ENCODE measurements at regions not wholly inside any gene's neighbourhood (a gene's known extent, or its start where the extent isn't known, plus 50 kb on each side); places are given as distances from the start of the nearest gene placed in this dataset.
A peak's percentile ranks its signal among the peaks of the same experiment; 100 is the strongest.

DNA sequence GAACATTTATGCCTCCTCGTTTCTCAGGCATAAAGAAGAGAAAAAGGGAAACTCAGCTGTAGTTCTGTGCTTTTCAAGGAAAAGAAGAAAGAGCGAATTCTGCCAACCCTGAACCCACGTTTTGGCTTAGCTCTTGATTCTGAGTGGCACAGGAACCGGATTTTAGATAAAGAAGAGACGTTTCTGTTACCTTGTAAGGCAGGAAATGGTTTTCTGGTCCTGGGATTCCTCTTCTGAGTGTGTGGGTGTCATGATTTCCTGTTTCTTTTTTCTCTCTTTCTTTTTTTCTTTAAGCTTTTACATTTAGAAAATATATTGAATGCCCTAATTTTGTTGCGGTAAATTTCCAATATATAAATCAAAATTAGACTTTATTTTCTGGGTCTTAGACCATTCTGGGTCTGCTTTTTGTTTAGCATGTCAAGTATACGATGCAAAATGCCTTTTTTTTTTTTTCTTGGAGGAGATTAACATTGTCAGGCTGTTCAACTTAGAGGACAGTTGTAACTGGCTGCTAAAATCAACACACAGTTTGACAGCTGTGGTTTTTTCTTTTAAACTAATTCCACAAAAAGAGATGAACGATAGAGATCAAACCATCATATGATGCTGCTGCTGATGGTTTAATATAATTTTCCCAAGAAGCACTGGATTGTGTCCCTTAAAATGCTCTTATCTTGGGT lies 190.8 kb downstream of the GATA3 start:
- H3K27me3 Mint-ChIP-seq, result no peaks in the 10 kb centered on the region
- H3K27ac ChIP-seq (ENCODE audit: insufficient read depth, low read length, poor library complexity, severe bottlenecking), result peak overlapping the region; percentile 71

GRCh38 chr10:8245814-8246142 lies 191.3 kb downstream of the GATA3 start:
- Histone ChIP-seq H3K27me3 (ENCODE audit: control insufficient read depth, insufficient read depth, low read length) (no peaks in the 10 kb centered on the region), H3K4me3 (ENCODE audit: low read depth, low read length) (peak overlapping the region; percentile 70), H3K9me3 (ENCODE audit: control insufficient read depth in 2 of 2, low read length in 2 of 2) (peaks cover 0 to 5% of the 10 kb centered on the region in 2 experiments), H3K4me1 (ENCODE audit: control insufficient read depth, insufficient read depth, low read length, poor library complexity, severe bottlenecking) (peaks cover 41% of the 10 kb centered on the region), H3K36me3 (ENCODE audit: control insufficient read depth, insufficient read depth, low read length) (no peaks in the 10 kb centered on the region), H3K27ac (ENCODE audit: insufficient read depth, low read length, poor library complexity, severe bottlenecking) (peak overlapping the region; percentile 71)
- no peak for ATAC-seq (ENCODE audit: low read depth in 2 of 2)
- H3K9me3 Mint-ChIP-seq, result peaks cover 0 to 7% (median 2%) of the 10 kb centered on the region in 7 donors
- no peaks in the 10 kb centered on the region for H3K36me3 Mint-ChIP-seq
- H3K4me3 Mint-ChIP-seq, result peak overlapping the region in 3 of 4 donors; percentile 60 to 78 (median 74)
- peaks cover 19 to 54% (median 31%) of the 10 kb centered on the region in 4 donors for H3K4me1 Mint-ChIP-seq
- no peaks in the 10 kb centered on the region for H3K27me3 Mint-ChIP-seq
- H3K27ac Mint-ChIP-seq, result peak overlapping the region; percentile 80 to 93 (median 91)
- DNase-seq, result no peak

More for the DNA sequence above, 190.8 kb downstream of the GATA3 start:
- Mint-ChIP-seq H3K4me1 (peaks cover 19 to 54% (median 31%) of the 10 kb centered on the region in 4 donors), H3K27ac (peak overlapping the region; percentile 80 to 93 (median 91)), H3K4me3 (peak overlapping the region; percentile 60 to 86 (median 76)), H3K36me3 (no peaks in the 10 kb centered on the region), H3K9me3 (peaks cover 0 to 7% (median 2%) of the 10 kb centered on the region in 7 donors)
- peak; percentile 82 to 83 for ATAC-seq (ENCODE audit: low read depth in 2 of 2)
- Histone ChIP-seq H3K4me1 (ENCODE audit: control insufficient read depth, insufficient read depth, low read length, poor library complexity, severe bottlenecking) (peaks cover 41% of the 10 kb centered on the region), H3K4me3 (ENCODE audit: low read depth, low read length) (peak overlapping the region; percentile 70), H3K27me3 (ENCODE audit: control insufficient read depth, insufficient read depth, low read length) (no peaks in the 10 kb centered on the region), H3K36me3 (ENCODE audit: control insufficient read depth, insufficient read depth, low read length) (no peaks in the 10 kb centered on the region), H3K9me3 (ENCODE audit: control insufficient read depth in 2 of 2, low read length in 2 of 2) (peaks cover 0 to 5% of the 10 kb centered on the region in 2 experiments)
- DNase-seq, result peak in 2 of 3 donors; percentile 57 to 86

DNA sequence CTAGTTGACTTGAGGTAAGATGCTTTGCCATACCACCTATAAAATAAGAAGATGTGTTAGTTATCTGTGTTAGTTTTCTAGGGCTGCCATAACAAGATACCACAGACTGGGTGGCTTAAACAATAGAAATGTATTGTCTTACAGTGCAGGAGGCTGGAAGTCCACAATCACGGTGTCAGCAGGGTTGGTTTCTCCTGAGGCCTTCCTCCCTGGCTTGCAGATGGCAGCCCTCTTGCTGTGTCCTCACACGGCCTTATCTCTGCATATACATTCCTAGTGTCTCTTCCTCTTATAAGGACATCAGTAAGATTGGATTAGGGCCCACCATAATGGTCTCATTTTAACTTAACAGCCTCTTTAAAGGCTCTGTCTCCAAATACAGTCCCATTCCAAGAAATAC lies 192.1 kb downstream of the GATA3 start:
- peaks cover 16 to 51% (median 31%) of the 10 kb centered on the region in 4 donors for H3K4me1 Mint-ChIP-seq
- no peak overlapping the region for H3K4me3 ChIP-seq (ENCODE audit: low read depth, low read length)
- H3K4me1 ChIP-seq (ENCODE audit: control insufficient read depth, insufficient read depth, low read length, poor library complexity, severe bottlenecking), result peaks cover 41% of the 10 kb centered on the region
- no peaks in the 10 kb centered on the region for H3K36me3 ChIP-seq (ENCODE audit: control insufficient read depth, insufficient read depth, low read length)
- no peak overlapping the region for H3K4me3 Mint-ChIP-seq
- peak overlapping the region in 2 of 3 donors; percentile 54 to 56 for H3K27ac Mint-ChIP-seq
- ATAC-seq (ENCODE audit: low read depth in 2 of 2), result no peak
- H3K36me3 Mint-ChIP-seq, result no peaks in the 10 kb centered on the region
- H3K27me3 ChIP-seq (ENCODE audit: control insufficient read depth, insufficient read depth, low read length), result no peaks in the 10 kb centered on the region
- H3K27me3 Mint-ChIP-seq, result no peaks in the 10 kb centered on the region
- no peak overlapping the region for H3K27ac ChIP-seq (ENCODE audit: insufficient read depth, low read length, poor library complexity, severe bottlenecking)
- peaks cover 0 to 5% of the 10 kb centered on the region in 2 experiments for H3K9me3 ChIP-seq (ENCODE audit: control insufficient read depth in 2 of 2, low read length in 2 of 2)
- no peak for DNase-seq
- H3K9me3 Mint-ChIP-seq, result peaks cover 0 to 7% (median 2%) of the 10 kb centered on the region in 7 donors

- Histone ChIP-seq H3K4me1 (ENCODE audit: control insufficient read depth, insufficient read depth, low read length, poor library complexity, severe bottlenecking) (peaks cover 41% of the 10 kb centered on the region), H3K9me3 (ENCODE audit: control insufficient read depth in 2 of 2, low read length in 2 of 2) (peaks cover 0 to 5% of the 10 kb centered on the region in 2 experiments), H3K4me3 (ENCODE audit: low read depth, low read length) (no peak overlapping the region), H3K27ac (ENCODE audit: insufficient read depth, low read length, poor library complexity, severe bottlenecking) (no peak overlapping the region), H3K27me3 (ENCODE audit: control insufficient read depth, insufficient read depth, low read length) (no peaks in the 10 kb centered on the region), H3K36me3 (ENCODE audit: control insufficient read depth, insufficient read depth, low read length) (no peaks in the 10 kb centered on the region)
- no peaks in the 10 kb centered on the region for H3K27me3 Mint-ChIP-seq
- DNase-seq (no peak), ATAC-seq (ENCODE audit: low read depth in 2 of 2) (no peak)
- no peaks in the 10 kb centered on the region for H3K36me3 Mint-ChIP-seq
- H3K27ac Mint-ChIP-seq, result peak overlapping the region in 1 of 3 donors; percentile 56
- H3K4me1 Mint-ChIP-seq, result peaks cover 15 to 45% (median 29%) of the 10 kb centered on the region in 4 donors
- peaks cover 0 to 7% (median 2%) of the 10 kb centered on the region in 7 donors for H3K9me3 Mint-ChIP-seq
- peak overlapping the region in 1 of 4 donors; percentile 66 for H3K4me3 Mint-ChIP-seq
Observed at GRCh38 chr10:8247191-8247590, 192.7 kb downstream of the GATA3 start.

- Histone ChIP-seq H3K27ac (ENCODE audit: insufficient read depth, low read length, poor library complexity, severe bottlenecking) (no peak overlapping the region), H3K4me3 (ENCODE audit: low read depth, low read length) (no peak overlapping the region), H3K27me3 (ENCODE audit: control insufficient read depth, insufficient read depth, low read length) (no peaks in the 10 kb centered on the region), H3K9me3 (ENCODE audit: control insufficient read depth in 2 of 2, low read length in 2 of 2) (peaks cover 0 to 5% of the 10 kb centered on the region in 2 experiments), H3K4me1 (ENCODE audit: control insufficient read depth, insufficient read depth, low read length, poor library complexity, severe bottlenecking) (peaks cover 27% of the 10 kb centered on the region), H3K36me3 (ENCODE audit: control insufficient read depth, insufficient read depth, low read length) (no peaks in the 10 kb centered on the region)
- H3K4me3 Mint-ChIP-seq, result no peak overlapping the region
- H3K36me3 Mint-ChIP-seq, result no peaks in the 10 kb centered on the region
- H3K27ac Mint-ChIP-seq, result no peak overlapping the region
- H3K27me3 Mint-ChIP-seq, result no peaks in the 10 kb centered on the region
- DNase-seq, result no peak
- peaks cover 0 to 7% (median 2%) of the 10 kb centered on the region in 7 donors for H3K9me3 Mint-ChIP-seq
- H3K4me1 Mint-ChIP-seq, result peaks cover 13 to 33% (median 23%) of the 10 kb centered on the region in 4 donors
- ATAC-seq (ENCODE audit: low read depth in 2 of 2), result no peak
Observed at GRCh38 chr10:8248868-8249267, 194.4 kb downstream of the GATA3 start.

DNA sequence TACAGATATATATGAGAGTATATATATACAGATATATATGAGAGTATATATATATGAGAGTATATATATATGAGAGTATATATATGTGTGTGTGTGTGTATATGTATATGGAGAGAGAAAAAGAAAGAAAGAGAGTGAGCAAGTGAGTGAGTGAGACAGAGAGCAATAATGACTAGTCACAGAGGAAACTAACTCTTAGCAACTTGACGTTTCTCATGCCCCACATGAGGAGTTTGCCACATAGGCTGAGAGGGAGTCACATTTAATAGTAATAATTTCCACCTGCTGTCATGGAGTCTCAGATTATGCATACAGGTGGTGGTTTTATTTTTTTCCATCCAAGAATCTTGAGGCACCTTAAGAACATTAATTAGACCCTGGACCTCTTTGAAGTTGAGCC lies 199.9 kb downstream of the GATA3 start:
- H3K27ac ChIP-seq (ENCODE audit: insufficient read depth, low read length, poor library complexity, severe bottlenecking), result no peak overlapping the region
- no peaks in the 10 kb centered on the region for H3K36me3 ChIP-seq (ENCODE audit: control insufficient read depth, insufficient read depth, low read length)
- no peaks in the 10 kb centered on the region for H3K27me3 Mint-ChIP-seq
- peaks cover 4 to 15% (median 12%) of the 10 kb centered on the region in 4 donors for H3K4me1 Mint-ChIP-seq
- no peaks in the 10 kb centered on the region for H3K27me3 ChIP-seq (ENCODE audit: control insufficient read depth, insufficient read depth, low read length)
- H3K27ac Mint-ChIP-seq, result peak overlapping the region in 1 of 3 donors; percentile 33
- no peak for ATAC-seq (ENCODE audit: low read depth in 2 of 2)
- H3K9me3 Mint-ChIP-seq, result peaks cover 0 to 2% (median 2%) of the 10 kb centered on the region in 7 donors
- no peak overlapping the region for H3K4me3 Mint-ChIP-seq
- H3K4me1 ChIP-seq (ENCODE audit: control insufficient read depth, insufficient read depth, low read length, poor library complexity, severe bottlenecking), result no peaks in the 10 kb centered on the region
- no peaks in the 10 kb centered on the region for H3K36me3 Mint-ChIP-seq
- no peaks in the 10 kb centered on the region for H3K9me3 ChIP-seq (ENCODE audit: control insufficient read depth in 2 of 2, low read length in 2 of 2)
- peak in 1 of 3 donors; percentile 34 for DNase-seq
- no peak overlapping the region for H3K4me3 ChIP-seq (ENCODE audit: low read depth, low read length)

DNA sequence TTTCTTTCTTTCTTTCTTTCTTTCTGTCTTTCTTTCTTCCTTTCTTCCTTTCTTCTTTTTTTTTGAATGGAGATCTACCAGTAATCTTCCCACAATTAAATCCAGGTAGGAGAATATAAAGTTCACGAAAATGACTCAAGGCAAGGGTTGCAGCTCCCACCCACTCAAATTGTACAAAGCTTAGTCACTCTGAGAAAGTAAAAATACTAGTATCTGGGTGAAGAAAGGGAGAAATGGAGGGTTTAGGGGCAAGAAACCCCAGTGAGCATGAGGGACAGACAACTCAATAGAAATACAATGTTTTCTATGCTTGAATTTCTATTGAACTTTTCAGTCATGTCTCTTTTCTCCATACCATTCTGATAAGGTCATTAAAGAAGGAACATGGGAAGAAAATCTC lies 200.8 kb downstream of the GATA3 start:
- H3K27ac ChIP-seq (ENCODE audit: insufficient read depth, low read length, poor library complexity, severe bottlenecking), result no peak overlapping the region
- Mint-ChIP-seq H3K27me3 (no peaks in the 10 kb centered on the region), H3K9me3 (peaks cover 0 to 2% (median 0%) of the 10 kb centered on the region in 7 donors), H3K27ac (peak overlapping the region in 2 of 3 donors; percentile 36 to 50), H3K4me3 (no peak overlapping the region), H3K4me1 (peaks cover 4 to 15% (median 12%) of the 10 kb centered on the region in 4 donors), H3K36me3 (no peaks in the 10 kb centered on the region)
- H3K27me3 ChIP-seq (ENCODE audit: control insufficient read depth, insufficient read depth, low read length), result no peaks in the 10 kb centered on the region
- no peaks in the 10 kb centered on the region for H3K4me1 ChIP-seq (ENCODE audit: control insufficient read depth, insufficient read depth, low read length, poor library complexity, severe bottlenecking)
- no peaks in the 10 kb centered on the region for H3K9me3 ChIP-seq (ENCODE audit: control insufficient read depth in 2 of 2, low read length in 2 of 2)
- H3K4me3 ChIP-seq (ENCODE audit: low read depth, low read length), result no peak overlapping the region
- no peaks in the 10 kb centered on the region for H3K36me3 ChIP-seq (ENCODE audit: control insufficient read depth, insufficient read depth, low read length)
- no peak for ATAC-seq (ENCODE audit: low read depth in 2 of 2)
- no peak for DNase-seq

GRCh38 chr10:8260645-8261044 lies 206.2 kb downstream of the GATA3 start:
- Mint-ChIP-seq H3K4me1 (peaks cover 0 to 2% (median under 1%) of the 10 kb centered on the region in 4 donors), H3K9me3 (peaks cover 0 to 3% (median 0%) of the 10 kb centered on the region in 7 donors), H3K27ac (no peak overlapping the region), H3K27me3 (no peaks in the 10 kb centered on the region), H3K36me3 (no peaks in the 10 kb centered on the region), H3K4me3 (no peak overlapping the region)
- no peaks in the 10 kb centered on the region for H3K36me3 ChIP-seq (ENCODE audit: control insufficient read depth, insufficient read depth, low read length)
- no peak for ATAC-seq (ENCODE audit: low read depth in 2 of 2)
- no peak overlapping the region for H3K27ac ChIP-seq (ENCODE audit: insufficient read depth, low read length, poor library complexity, severe bottlenecking)
- DNase-seq, result no peak
- no peaks in the 10 kb centered on the region for H3K27me3 ChIP-seq (ENCODE audit: control insufficient read depth, insufficient read depth, low read length)
- no peak overlapping the region for H3K4me3 ChIP-seq (ENCODE audit: low read depth, low read length)
- no peaks in the 10 kb centered on the region for H3K4me1 ChIP-seq (ENCODE audit: control insufficient read depth, insufficient read depth, low read length, poor library complexity, severe bottlenecking)
- H3K9me3 ChIP-seq (ENCODE audit: control insufficient read depth in 2 of 2, low read length in 2 of 2), result no peaks in the 10 kb centered on the region
